Smooth muscle cell (in vitro differentiated cells): ENCODE measurements at regions not wholly inside any gene's neighbourhood (a gene's known extent, or its start where the extent isn't known, plus 50 kb on each side); places are given as distances from the start of the nearest gene placed in this dataset.

Source experiments
- DNase-seq: peaks from one replicate; lab custom pipeline; 2025; ENCODE audit not compliant: unreplicated experiment; lab: John Stamatoyannopoulos, UW
- H2AFZ ChIP-seq: fragments of 200-600 bp; sonication (generic); 2 replicates; pipeline ENCODE4 v1.6.0; 2016; ENCODE audit warnings: antibody characterized with exemption, low read depth, mild to moderate bottlenecking
- H3F3A ChIP-seq: fragments of 200-600 bp; sonication (generic); 2 replicates; pipeline ENCODE4 v1.6.0; 2017; ENCODE audit warnings: antibody characterized with exemption, low read depth
- H3K27ac ChIP-seq: fragments of 200-600 bp; sonication (generic); 2 replicates; pipeline ENCODE4 v1.5.1; 2016; ENCODE audit warnings: low read depth, mild to moderate bottlenecking
- H3K27me3 ChIP-seq: fragments of 200-600 bp; sonication (generic); 2 replicates; pipeline ENCODE4 v1.6.1; 2016; ENCODE audit warnings: low read depth, mild to moderate bottlenecking
- H3K36me3 ChIP-seq: fragments of 200-600 bp; sonication (generic); 2 replicates; pipeline ENCODE4 v1.5.1; 2016; ENCODE audit warnings: low read depth
- H3K4me1 ChIP-seq: fragments of 200-600 bp; sonication (generic); 2 replicates; pipeline ENCODE4 v1.5.1; 2016; ENCODE audit warnings: low read depth
- H3K4me2 ChIP-seq: fragments of 200-600 bp; sonication (generic); 2 replicates; pipeline ENCODE4 v1.6.0; 2016; ENCODE audit warnings: mild to moderate bottlenecking
- H3K4me3 ChIP-seq: fragments of 200-600 bp; sonication (generic); 2 replicates; pipeline ENCODE4 v1.5.1; 2016; ENCODE audit warnings: mild to moderate bottlenecking
- H3K79me2 ChIP-seq: fragments of 200-600 bp; sonication (generic); 2 replicates; pipeline ENCODE4 v1.6.0; 2016; ENCODE audit warnings: low read depth, mild to moderate bottlenecking
- H3K9ac ChIP-seq: fragments of 200-600 bp; sonication (generic); 2 replicates; pipeline ENCODE4 v1.6.0; 2016; ENCODE audit warnings: low read depth
- H3K9me3 ChIP-seq: fragments of 200-600 bp; sonication (generic); replicated peaks from 2 replicates; pipeline ENCODE4 v1.5.1; 2016; ENCODE audit warnings: low read depth
- H4K20me1 ChIP-seq: fragments of 200-600 bp; sonication (generic); 2 replicates; pipeline ENCODE4 v1.6.0; 2016; ENCODE audit warnings: low read depth
- CTCF ChIP-seq: fragments of 200-600 bp; sonication (generic); IDR thresholded peaks from 2 replicates; pipeline ENCODE4 v1.5.1; 2017; ENCODE audit warnings: borderline replicate concordance, mild to moderate bottlenecking, antibody characterized with exemption; ENCODE audit not compliant: insufficient read depth, poor library complexity, severe bottlenecking
- WGBS: methylation state at CpG from one replicate; pipeline ENCODE4 v1.1.7; 2016; ENCODE audit warnings: low lambda C conversion rate; 5-methylcytosine and 5-hydroxymethylcytosine counted together

- Histone ChIP-seq H3K9ac (no peak overlapping the region), H4K20me1 (no peaks in the 10 kb centered on the region), H3K4me3 (no peak overlapping the region), H3K4me2 (no peak overlapping the region), H3K27ac (no peak overlapping the region), H3K79me2 (no peaks in the 10 kb centered on the region), H2AFZ (no peak overlapping the region), H3F3A (no peaks in the 10 kb centered on the region), H3K27me3 (no peaks in the 10 kb centered on the region), H3K9me3 (no peaks in the 10 kb centered on the region), H3K4me1 (peaks cover 6% of the 10 kb centered on the region), H3K36me3 (no peaks in the 10 kb centered on the region)
- 91% methylated on average over 2 of the region's 2 CpGs for WGBS
- DNase-seq: no peak
- TF ChIP-seq CTCF: no peak
These were observed 943.5 kb upstream of the CITED2 start for GRCh38 chr6:140317950-140318349.

DNA sequence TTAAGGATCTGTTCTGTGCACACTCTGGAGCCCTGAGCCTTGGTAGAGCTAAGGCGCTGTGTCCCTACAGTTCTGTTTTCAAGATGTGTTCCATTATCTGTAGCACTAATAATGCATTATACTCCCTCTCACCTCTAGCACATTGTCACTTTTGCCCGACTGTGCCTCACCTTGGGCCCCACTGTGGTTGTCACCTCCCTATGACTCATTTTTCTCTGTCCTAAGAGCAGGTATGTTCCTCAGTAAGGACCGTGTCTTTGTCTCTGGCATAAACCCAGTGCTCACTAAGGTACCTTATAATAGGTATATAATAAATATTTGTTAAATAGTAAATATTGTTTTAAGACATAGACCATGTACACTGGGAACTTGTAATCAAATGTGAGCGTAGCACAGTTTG, 942.5 kb upstream of the CITED2 start:
- Histone ChIP-seq H3K4me2 (no peak overlapping the region), H3K36me3 (no peaks in the 10 kb centered on the region), H2AFZ (no peak overlapping the region), H3K4me1 (peaks cover 6% of the 10 kb centered on the region), H3K4me3 (no peak overlapping the region), H3K9me3 (no peaks in the 10 kb centered on the region), H3K27me3 (no peaks in the 10 kb centered on the region), H3K27ac (no peak overlapping the region), H3K79me2 (no peaks in the 10 kb centered on the region), H4K20me1 (no peaks in the 10 kb centered on the region), H3K9ac (no peak overlapping the region), H3F3A (no peaks in the 10 kb centered on the region)
- WGBS: 88% methylated on average over 4 of the region's 4 CpGs
- TF ChIP-seq CTCF: no peak
- no peak for DNase-seq

DNA sequence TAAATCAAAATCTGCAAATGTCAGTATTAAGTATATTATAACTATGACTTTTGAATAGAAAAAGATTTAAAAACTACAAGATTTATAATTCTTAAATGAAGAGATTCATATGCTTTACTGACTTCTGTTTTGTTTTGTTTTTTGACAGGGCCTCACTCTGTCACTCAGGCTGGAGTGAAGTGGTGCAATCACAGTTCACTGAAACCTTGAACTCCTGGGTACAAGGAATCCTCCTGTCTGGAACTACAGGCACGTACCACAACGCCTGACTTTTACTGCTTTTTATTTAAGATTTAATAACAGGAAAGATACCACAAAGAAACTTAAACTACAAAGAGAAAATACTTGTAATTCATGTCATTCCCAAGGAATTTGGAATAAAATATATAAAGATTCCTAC, 940.2 kb upstream of the CITED2 start:
- H4K20me1 ChIP-seq: no peaks in the 10 kb centered on the region
- H3K79me2 ChIP-seq: no peaks in the 10 kb centered on the region
- no peaks in the 10 kb centered on the region for H3K36me3 ChIP-seq
- DNase-seq: no peak
- no peak for TF ChIP-seq CTCF
- no peak overlapping the region for H3K4me3 ChIP-seq
- no peak overlapping the region for H2AFZ ChIP-seq
- H3K9me3 ChIP-seq: no peaks in the 10 kb centered on the region
- no peak overlapping the region for H3K4me2 ChIP-seq
- no peak overlapping the region for H3K27ac ChIP-seq
- H3F3A ChIP-seq: no peaks in the 10 kb centered on the region
- 93% methylated on average over 2 of the region's 2 CpGs for WGBS
- H3K27me3 ChIP-seq: no peaks in the 10 kb centered on the region
- no peak overlapping the region for H3K9ac ChIP-seq
- H3K4me1 ChIP-seq: no peaks in the 10 kb centered on the region

DNA sequence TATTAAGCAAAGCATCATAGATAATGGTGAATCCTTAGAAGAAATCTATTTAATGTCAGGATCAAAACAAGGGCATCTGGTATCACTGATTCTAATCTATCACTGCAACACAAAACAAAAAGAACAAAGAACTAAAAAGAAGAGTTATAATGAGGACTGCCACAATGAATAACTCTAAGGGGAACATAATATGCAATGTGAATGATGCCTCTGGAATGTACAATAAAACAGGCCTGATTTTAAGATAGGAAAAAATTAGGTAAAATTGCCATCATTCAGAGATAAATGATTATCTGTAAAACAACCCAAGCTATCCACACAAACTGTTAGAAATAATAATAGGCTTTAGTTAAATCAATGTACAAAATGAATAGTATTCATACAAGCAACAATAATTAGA, 936.7 kb upstream of the CITED2 start:
- Histone ChIP-seq H3K4me2 (no peak overlapping the region), H2AFZ (no peak overlapping the region), H3F3A (no peaks in the 10 kb centered on the region), H3K27me3 (no peaks in the 10 kb centered on the region), H3K36me3 (no peaks in the 10 kb centered on the region), H3K27ac (no peak overlapping the region), H3K79me2 (no peaks in the 10 kb centered on the region), H3K9me3 (no peaks in the 10 kb centered on the region), H3K4me1 (no peaks in the 10 kb centered on the region), H3K4me3 (no peak overlapping the region), H4K20me1 (no peaks in the 10 kb centered on the region), H3K9ac (no peak overlapping the region)
- DNase-seq: no peak
- TF ChIP-seq CTCF: no peak
